SH-SY5Y (cell line): ENCODE measurements at regions not wholly inside any gene's neighbourhood (a gene's known extent, or its start where the extent isn't known, plus 50 kb on each side); places are given as distances from the start of the nearest gene placed in this dataset.

Experiments used
- GATA2 ChIP-seq: IDR thresholded peaks from 2 replicates; pipeline ENCODE4 v1.6.1; 2011; ENCODE audit warnings: mild to moderate bottlenecking, low read depth, low read length
- GATA3 ChIP-seq: IDR thresholded peaks from 2 replicates; pipeline ENCODE4 v1.6.1; 2011; ENCODE audit warnings: low read depth, mild to moderate bottlenecking, low read length, moderate library complexity

- TF ChIP-seq GATA3 (no peak), GATA2 (no peak)
These were observed 967.8 kb downstream of the TMEM121 start for GRCh38 chr14:106493962-106494823.

GRCh38 chr14:106500571-106500970, 974.2 kb downstream of the TMEM121 start:
- TF ChIP-seq GATA3 (no peak), GATA2 (no peak)

- TF ChIP-seq GATA2: no peak
- no peak for TF ChIP-seq GATA3
These were observed 975.5 kb downstream of the TMEM121 start for GRCh38 chr14:106501898-106502297.

- TF ChIP-seq GATA2: no peak
- no peak for TF ChIP-seq GATA3
These were observed 979.0 kb downstream of the TMEM121 start for GRCh38 chr14:106505366-106505765.

- no peak for TF ChIP-seq GATA2
- TF ChIP-seq GATA3: no peak
These were observed 980.5 kb downstream of the TMEM121 start for GRCh38 chr14:106506881-106507305.

GRCh38 chr14:106507354-106507753, 981.0 kb downstream of the TMEM121 start:
- no peak for TF ChIP-seq GATA2

GRCh38 chr14:106508216-106508615, 981.8 kb downstream of the TMEM121 start:
- no peak for TF ChIP-seq GATA2
- no peak for TF ChIP-seq GATA3

GRCh38 chr14:106509176-106509575, 982.8 kb downstream of the TMEM121 start:
- TF ChIP-seq GATA3 (no peak), GATA2 (no peak)

- no peak for TF ChIP-seq GATA2
- TF ChIP-seq GATA3: no peak
These were observed 983.4 kb downstream of the TMEM121 start for GRCh38 chr14:106509807-106510206.

- TF ChIP-seq GATA2 (no peak), GATA3 (no peak)
These were observed 984.8 kb downstream of the TMEM121 start for GRCh38 chr14:106511006-106511799.

- TF ChIP-seq GATA3 (no peak), GATA2 (no peak)
These were observed 985.4 kb downstream of the TMEM121 start for GRCh38 chr14:106511800-106512198.

GRCh38 chr14:106513302-106513701, 986.9 kb downstream of the TMEM121 start:
- TF ChIP-seq GATA3 (no peak), GATA2 (no peak)

GRCh38 chr14:106518054-106518943, 991.9 kb downstream of the TMEM121 start:
- TF ChIP-seq GATA2: no peak
- no peak for TF ChIP-seq GATA3

GRCh38 chr14:106522990-106523389, 996.6 kb downstream of the TMEM121 start:
- no peak for TF ChIP-seq GATA2
- no peak for TF ChIP-seq GATA3
